NB4 (cell line): ENCODE measurements at regions not wholly inside any gene's neighbourhood (a gene's known extent, or its start where the extent isn't known, plus 50 kb on each side); places are given as distances from the start of the nearest gene placed in this dataset.

Experiments used
- POLR2A ChIP-seq: IDR thresholded peaks from 2 replicates; pipeline ENCODE4 v1.6.1; 2011; ENCODE audit warnings: mild to moderate bottlenecking; ENCODE audit not compliant: insufficient read length; ENCODE audit errors: extremely low read depth
- TF ChIP-seq, protein P1 (sequence below): IDR thresholded peaks from one replicate; pipeline ENCODE4 v1.5.1; 2012; ENCODE audit warnings: low read depth, low read length
- TF ChIP-seq, protein P2 (sequence below): IDR thresholded peaks from 2 replicates; pipeline ENCODE4 v1.6.1; 2011; ENCODE audit warnings: low read depth, low read length

DNA sequence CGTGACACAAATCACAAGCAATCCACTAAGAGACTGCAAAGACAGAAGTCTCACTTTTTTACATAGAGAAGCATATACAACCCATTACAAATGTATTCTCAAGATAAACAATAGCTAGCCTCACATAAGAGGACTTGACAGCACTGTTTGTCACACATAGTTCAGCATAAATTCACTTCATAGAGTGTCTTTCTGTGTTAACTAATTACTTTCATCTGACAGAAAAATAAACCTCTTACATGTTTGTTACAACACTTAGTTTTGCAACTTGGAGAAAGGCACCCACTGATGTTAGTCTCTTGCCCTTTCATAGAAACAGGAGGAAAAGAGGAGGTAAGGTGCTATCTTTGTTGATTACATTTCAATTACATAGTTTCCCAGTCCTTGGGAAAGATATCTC lies 2221.9 kb upstream of the RAG2 start:
- TF ChIP-seq, protein P1, sequence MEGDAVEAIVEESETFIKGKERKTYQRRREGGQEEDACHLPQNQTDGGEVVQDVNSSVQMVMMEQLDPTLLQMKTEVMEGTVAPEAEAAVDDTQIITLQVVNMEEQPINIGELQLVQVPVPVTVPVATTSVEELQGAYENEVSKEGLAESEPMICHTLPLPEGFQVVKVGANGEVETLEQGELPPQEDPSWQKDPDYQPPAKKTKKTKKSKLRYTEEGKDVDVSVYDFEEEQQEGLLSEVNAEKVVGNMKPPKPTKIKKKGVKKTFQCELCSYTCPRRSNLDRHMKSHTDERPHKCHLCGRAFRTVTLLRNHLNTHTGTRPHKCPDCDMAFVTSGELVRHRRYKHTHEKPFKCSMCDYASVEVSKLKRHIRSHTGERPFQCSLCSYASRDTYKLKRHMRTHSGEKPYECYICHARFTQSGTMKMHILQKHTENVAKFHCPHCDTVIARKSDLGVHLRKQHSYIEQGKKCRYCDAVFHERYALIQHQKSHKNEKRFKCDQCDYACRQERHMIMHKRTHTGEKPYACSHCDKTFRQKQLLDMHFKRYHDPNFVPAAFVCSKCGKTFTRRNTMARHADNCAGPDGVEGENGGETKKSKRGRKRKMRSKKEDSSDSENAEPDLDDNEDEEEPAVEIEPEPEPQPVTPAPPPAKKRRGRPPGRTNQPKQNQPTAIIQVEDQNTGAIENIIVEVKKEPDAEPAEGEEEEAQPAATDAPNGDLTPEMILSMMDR: no peak
- TF ChIP-seq, protein P2, sequence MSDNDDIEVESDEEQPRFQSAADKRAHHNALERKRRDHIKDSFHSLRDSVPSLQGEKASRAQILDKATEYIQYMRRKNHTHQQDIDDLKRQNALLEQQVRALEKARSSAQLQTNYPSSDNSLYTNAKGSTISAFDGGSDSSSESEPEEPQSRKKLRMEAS: no peak
- no peak for TF ChIP-seq POLR2A
